Tibial nerve (tissue), 4 donors: ENCODE measurements at regions not wholly inside any gene's neighbourhood (a gene's known extent, or its start where the extent isn't known, plus 50 kb on each side); places are given as distances from the start of the nearest gene placed in this dataset.

ENCODE experiments used
- DNase-seq, 2 donors: peaks; one replicate each; pipeline ENCODE4 v3.0.0-alpha.2; 2019; ENCODE audit warnings: low spot score in 2 of 2
- H3K27ac ChIP-seq, 4 donors: fragments of 200-600 bp; sonication (generic) in 3 of 4; one replicate each; pipeline ENCODE4 v1.5.1; 2017 to 2019; ENCODE audit warnings: mild to moderate bottlenecking in 1 of 4
- H3K27me3 ChIP-seq, 2 donors: fragments of 200-600 bp; sonication (generic) in 1 of 2; one replicate each; pipeline versions ENCODE4 v1.5.1 to v1.6.0; 2017 to 2019
- H3K36me3 ChIP-seq, 3 donors: fragments of 200-600 bp; sonication (generic); one replicate each; pipeline ENCODE4 v1.5.1; 2018 to 2019
- H3K4me1 ChIP-seq, 4 donors: fragments of 200-600 bp; sonication (generic) in 3 of 4; one replicate each; pipeline ENCODE4 v1.5.1; 2017 to 2019
- H3K4me3 ChIP-seq, 4 donors: fragments of 200-600 bp; sonication (generic) in 3 of 4; one replicate each; pipeline ENCODE4 v1.5.1; 2017 to 2019; ENCODE audit warnings: mild to moderate bottlenecking in 1 of 4, moderate library complexity in 1 of 4
- H3K9me3 ChIP-seq, 4 donors: fragments of 200-600 bp; sonication (generic) in 3 of 4; one replicate each; pipeline ENCODE4 v1.5.1; 2017 to 2019
- EP300 ChIP-seq, 2 donors: sonication (generic); formaldehyde crosslinking; IDR thresholded peaks; one replicate each; pipeline ENCODE4 v1.6.1; 2017; ENCODE audit warnings: antibody characterized with exemption in 2 of 2, mild to moderate bottlenecking in 1 of 2
- POLR2A ChIP-seq, 2 donors: fragments of 450-650 bp; IDR thresholded peaks; one replicate each; pipeline ENCODE4 v1.6.1; 2017; ENCODE audit warnings: antibody characterized with exemption in 2 of 2, mild to moderate bottlenecking in 2 of 2, moderate library complexity in 2 of 2
- WGBS, 2 donors: methylation state at CpG; one replicate each; pipeline ENCODE4 v1.1.5; 2018; 5-methylcytosine and 5-hydroxymethylcytosine counted together
- TF ChIP-seq, protein P1 (sequence below), 5 experiments: fragments of 200-600 bp in 3 of 5; fragments of 450-650 bp in 2 of 5; sonication (generic) in 3 of 5; IDR thresholded peaks; one replicate each; pipeline ENCODE4 v1.5.1; 2016 to 2019; ENCODE audit warnings: antibody characterized with exemption in 5 of 5, mild to moderate bottlenecking in 3 of 5, moderate library complexity in 2 of 5

DNA sequence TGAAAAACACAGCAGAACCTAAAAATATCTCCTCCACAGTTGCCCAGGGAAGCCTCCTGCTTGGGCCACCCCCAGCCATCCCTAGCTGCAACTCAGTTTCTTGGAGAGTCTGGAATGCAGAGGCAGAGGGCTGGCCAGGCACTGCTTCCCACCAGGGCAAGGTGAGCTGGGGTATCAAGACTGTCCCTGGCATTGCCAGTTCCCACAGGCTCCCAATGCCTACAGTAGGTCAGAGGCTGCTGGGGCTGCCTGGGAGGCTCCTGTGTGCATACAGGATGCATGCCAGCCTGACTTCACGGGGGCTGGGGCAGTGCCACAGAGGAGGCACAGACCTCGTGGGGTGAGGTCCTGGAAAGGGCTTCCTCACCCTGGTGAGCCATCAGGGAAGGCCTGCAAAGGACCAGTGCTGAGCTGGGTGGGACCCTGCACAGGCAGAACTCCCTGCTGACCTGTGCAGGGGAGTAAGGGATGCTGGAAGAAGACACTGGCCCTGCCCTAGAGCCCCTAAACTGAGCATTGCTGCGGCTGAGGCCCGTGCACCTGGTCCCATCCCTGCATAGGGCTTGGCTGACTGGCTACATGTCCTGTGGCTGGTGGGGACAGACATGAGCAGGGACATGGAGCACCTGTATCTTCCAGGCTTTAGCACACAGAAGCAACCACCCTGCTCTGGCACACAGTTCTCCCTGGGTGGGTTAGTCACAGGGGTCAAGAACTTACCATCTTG is 121.9 kb upstream of the RET start:
- DNase-seq, result no peak
- H3K4me3 ChIP-seq, result no peak overlapping the region
- H3K27ac ChIP-seq, result no peak overlapping the region
- H3K4me1 ChIP-seq, result peaks cover 0 to 13% (median 0%) of the 10 kb centered on the region in 4 donors
- H3K9me3 ChIP-seq, result peaks cover 0 to 17% (median 0%) of the 10 kb centered on the region in 4 donors
- H3K27me3 ChIP-seq, result peaks cover 0 to 18% of the 10 kb centered on the region in 2 donors
- TF ChIP-seq EP300 (IDR thresholded peaks at IDR 0.05), result no peak
- TF ChIP-seq POLR2A (IDR thresholded peaks at IDR 0.05), result no peak
- TF ChIP-seq, protein P1, sequence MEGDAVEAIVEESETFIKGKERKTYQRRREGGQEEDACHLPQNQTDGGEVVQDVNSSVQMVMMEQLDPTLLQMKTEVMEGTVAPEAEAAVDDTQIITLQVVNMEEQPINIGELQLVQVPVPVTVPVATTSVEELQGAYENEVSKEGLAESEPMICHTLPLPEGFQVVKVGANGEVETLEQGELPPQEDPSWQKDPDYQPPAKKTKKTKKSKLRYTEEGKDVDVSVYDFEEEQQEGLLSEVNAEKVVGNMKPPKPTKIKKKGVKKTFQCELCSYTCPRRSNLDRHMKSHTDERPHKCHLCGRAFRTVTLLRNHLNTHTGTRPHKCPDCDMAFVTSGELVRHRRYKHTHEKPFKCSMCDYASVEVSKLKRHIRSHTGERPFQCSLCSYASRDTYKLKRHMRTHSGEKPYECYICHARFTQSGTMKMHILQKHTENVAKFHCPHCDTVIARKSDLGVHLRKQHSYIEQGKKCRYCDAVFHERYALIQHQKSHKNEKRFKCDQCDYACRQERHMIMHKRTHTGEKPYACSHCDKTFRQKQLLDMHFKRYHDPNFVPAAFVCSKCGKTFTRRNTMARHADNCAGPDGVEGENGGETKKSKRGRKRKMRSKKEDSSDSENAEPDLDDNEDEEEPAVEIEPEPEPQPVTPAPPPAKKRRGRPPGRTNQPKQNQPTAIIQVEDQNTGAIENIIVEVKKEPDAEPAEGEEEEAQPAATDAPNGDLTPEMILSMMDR (IDR thresholded peaks at IDR 0.05), result no peak
- no peaks in the 10 kb centered on the region for H3K36me3 ChIP-seq
- WGBS, 2 donors, result 83 to 85% methylated on average over 4 of the region's 4 CpGs

DNA sequence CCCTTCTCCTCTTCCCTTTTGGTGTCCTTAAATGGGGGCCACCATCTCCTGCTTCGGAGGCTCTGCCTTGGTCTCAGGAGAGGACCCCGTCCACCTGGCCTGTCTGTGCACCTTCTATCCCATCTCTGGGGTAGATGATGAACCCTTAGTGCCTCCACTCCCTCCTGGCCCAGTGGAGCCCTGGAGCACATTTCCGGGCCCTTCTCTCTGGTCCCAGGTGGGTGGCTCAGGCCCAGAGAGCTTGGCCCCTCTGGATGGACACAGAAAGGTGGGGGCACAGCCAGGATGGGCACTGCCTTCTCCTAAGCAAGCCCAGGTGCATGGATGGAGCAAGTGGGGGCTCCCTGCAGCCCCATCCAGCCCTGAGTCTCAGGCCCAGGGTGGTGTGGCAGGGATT is 121.4 kb upstream of the RET start:
- H3K4me1 ChIP-seq, result peaks cover 0 to 13% (median 0%) of the 10 kb centered on the region in 4 donors
- 84 to 92% methylated on average over 3 of the region's 3 CpGs for WGBS, 2 donors

GRCh38 chr10:42956045-42956444 is 120.8 kb upstream of the RET start:
- TF ChIP-seq EP300 (IDR thresholded peaks at IDR 0.05) (no peak), POLR2A (IDR thresholded peaks at IDR 0.05) (no peak)
- TF ChIP-seq, protein P1 (IDR thresholded peaks at IDR 0.05), result no peak
- DNase-seq, result no peak
- no peak overlapping the region for H3K27ac ChIP-seq
- H3K4me3 ChIP-seq, result no peak overlapping the region
- peaks cover 0 to 14% of the 10 kb centered on the region in 2 donors for H3K27me3 ChIP-seq
- 77 to 82% methylated on average over 3 of the region's 3 CpGs for WGBS, 2 donors
- H3K9me3 ChIP-seq, result peaks cover 0 to 17% (median 0%) of the 10 kb centered on the region in 4 donors
- no peaks in the 10 kb centered on the region for H3K36me3 ChIP-seq
- H3K4me1 ChIP-seq, result peaks cover 0 to 13% (median 0%) of the 10 kb centered on the region in 4 donors

More for the DNA sequence above, 121.4 kb upstream of the RET start:
- TF ChIP-seq, protein P1 (IDR thresholded peaks at IDR 0.05), result no peak
- TF ChIP-seq EP300 (IDR thresholded peaks at IDR 0.05), result no peak
- no peak for TF ChIP-seq POLR2A (IDR thresholded peaks at IDR 0.05)
- Histone ChIP-seq H3K27ac (no peak overlapping the region), H3K27me3 (peaks cover 0 to 18% of the 10 kb centered on the region in 2 donors), H3K36me3 (no peaks in the 10 kb centered on the region), H3K4me3 (no peak overlapping the region), H3K9me3 (peaks cover 0 to 17% (median 0%) of the 10 kb centered on the region in 4 donors)
- DNase-seq, result no peak

DNA sequence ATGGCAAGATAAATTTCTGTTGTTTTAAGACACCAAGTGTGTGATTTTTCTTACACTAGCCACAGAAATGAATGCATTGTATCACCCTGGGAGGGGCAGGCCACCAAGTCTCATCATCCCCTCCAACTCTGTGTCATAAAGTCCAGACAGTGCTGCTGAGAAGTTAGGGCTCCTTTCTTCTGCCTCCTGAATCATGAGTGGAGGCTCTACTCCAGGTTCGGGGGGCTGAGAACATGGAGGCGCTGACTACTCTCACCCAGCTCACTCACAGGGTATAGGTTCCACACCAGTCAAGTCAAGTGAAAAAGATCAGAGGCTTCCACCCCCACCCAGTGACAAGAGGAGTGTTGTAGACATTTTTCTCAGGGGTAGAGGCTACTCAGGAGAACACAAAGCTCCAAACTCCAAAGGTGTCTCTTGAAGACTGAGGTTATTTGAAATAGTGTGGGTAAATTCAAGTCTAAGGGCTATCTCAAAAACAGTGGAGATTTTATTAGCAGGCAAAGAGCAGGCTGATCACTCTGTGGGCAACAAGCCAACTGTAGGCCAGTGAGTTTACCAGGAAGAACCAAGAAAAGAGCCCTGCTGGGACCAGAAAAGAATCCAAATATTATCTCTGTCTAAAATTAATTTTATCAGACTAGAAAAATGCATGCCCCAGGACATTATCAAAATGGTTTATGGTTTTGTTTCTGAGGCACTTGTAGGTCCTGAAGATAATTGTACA is 118.6 kb upstream of the RET start:
- no peaks in the 10 kb centered on the region for H3K27me3 ChIP-seq
- H3K4me1 ChIP-seq, result no peaks in the 10 kb centered on the region
- H3K9me3 ChIP-seq, result peaks cover 0 to 17% (median 0%) of the 10 kb centered on the region in 4 donors
- H3K4me3 ChIP-seq, result no peak overlapping the region
- WGBS, 2 donors, result 83 to 97% methylated on average over 2 of the region's 2 CpGs
- H3K27ac ChIP-seq, result no peak overlapping the region
- TF ChIP-seq EP300 (IDR thresholded peaks at IDR 0.05) (no peak), POLR2A (IDR thresholded peaks at IDR 0.05) (no peak)
- TF ChIP-seq, protein P1 (IDR thresholded peaks at IDR 0.05), result no peak
- no peaks in the 10 kb centered on the region for H3K36me3 ChIP-seq
- DNase-seq, result no peak

GRCh38 chr10:42959833-42960232 is 117.0 kb upstream of the RET start:
- peak in 1 of 2 donors; percentile 3 for DNase-seq
- Histone ChIP-seq H3K27me3 (no peaks in the 10 kb centered on the region), H3K27ac (no peak overlapping the region), H3K4me1 (no peaks in the 10 kb centered on the region), H3K9me3 (peaks cover 0 to 17% (median 0%) of the 10 kb centered on the region in 4 donors), H3K36me3 (no peaks in the 10 kb centered on the region), H3K4me3 (no peak overlapping the region)
- 98 to 100% methylated on average over 3 of the region's 3 CpGs for WGBS, 2 donors
- TF ChIP-seq POLR2A (IDR thresholded peaks at IDR 0.05) (no peak), EP300 (IDR thresholded peaks at IDR 0.05) (no peak)
- TF ChIP-seq, protein P1 (IDR thresholded peaks at IDR 0.05), result no peak
